Psoas muscle (tissue), 7 donors: ENCODE measurements at regions not wholly inside any gene's neighbourhood (a gene's known extent, or its start where the extent isn't known, plus 50 kb on each side); places are given as distances from the start of the nearest gene placed in this dataset.

Source experiments
- ATAC-seq, 4 donors: fragments of 200-7000 bp; cut with Tn5 transposase; one replicate each; pipeline ENCODE4 v1.9.1; 2020; ENCODE audit warnings: moderate library complexity in 3 of 4, mild to moderate bottlenecking in 2 of 4
- DNase-seq, 2 donors: peaks; one replicate each; pipeline ENCODE4 v3.0.0-alpha.2; 2020
- H3K27ac ChIP-seq: fragments of 200-600 bp; one replicate; pipeline ENCODE4 v1.8.0; 2022
- H3K27me3 ChIP-seq, 3 donors: fragments of 200-600 bp in 1 of 3; one replicate each; pipeline versions ENCODE4 v1.6.1 to v1.8.0; 2013 to 2022; ENCODE audit warnings: low read length in 2 of 3, mild to moderate bottlenecking in 2 of 3, moderate library complexity in 1 of 3; ENCODE audit not compliant: insufficient read depth in 3 of 3
- H3K36me3 ChIP-seq, 2 donors: fragments of 200-600 bp in 1 of 2; one replicate each; pipeline versions ENCODE4 v1.6.1 to v1.8.0; 2013 to 2022; ENCODE audit warnings: low read depth in 1 of 2, mild to moderate bottlenecking in 1 of 2, moderate library complexity in 1 of 2; ENCODE audit not compliant: insufficient read depth in 1 of 2
- H3K4me1 ChIP-seq: fragments of 200-600 bp; one replicate; pipeline ENCODE4 v1.8.0; 2022
- H3K4me3 ChIP-seq: fragments of 200-600 bp; one replicate; pipeline ENCODE4 v1.8.0; 2022; ENCODE audit warnings: mild to moderate bottlenecking
- H3K9me3 ChIP-seq: fragments of 200-600 bp; one replicate; pipeline ENCODE4 v1.8.0; 2022
- WGBS, 3 donors: extraction: QIAGEN DNeasy Blood & Tissue Kit; methylation state at CpG; one replicate each; pipeline versions ENCODE4 v1.1.6 to v1.1.7; 2013; 5-methylcytosine and 5-hydroxymethylcytosine counted together
- intact Hi-C, 2 donors: fragments of 100-400 bp; cut with DNase I; formaldehyde crosslinking; loops; one replicate each; pipeline versions ENCODE4 v1.11.0 to v1.14.2; 2022
- TF ChIP-seq, protein P1 (sequence below): fragments of 200-600 bp; IDR thresholded peaks from one replicate; pipeline ENCODE4 v1.8.0; 2022; ENCODE audit warnings: antibody characterized with exemption
- donor health status: healthy with polysubstance abuse.
- donor health status: DM: no; HTN: no; CAD: no; lungs with moderate emphysema.
- donor health status: Bipolar disorder and iron deficiency.
- donor health status: healthy.
- donor health status: DM: yes; HTN: yes; CAD: no.
- donor health status: DM: no; HTN: no; CAD: no.
- donor health status: DM: yes; HTN: yes; CAD: no.

DNA sequence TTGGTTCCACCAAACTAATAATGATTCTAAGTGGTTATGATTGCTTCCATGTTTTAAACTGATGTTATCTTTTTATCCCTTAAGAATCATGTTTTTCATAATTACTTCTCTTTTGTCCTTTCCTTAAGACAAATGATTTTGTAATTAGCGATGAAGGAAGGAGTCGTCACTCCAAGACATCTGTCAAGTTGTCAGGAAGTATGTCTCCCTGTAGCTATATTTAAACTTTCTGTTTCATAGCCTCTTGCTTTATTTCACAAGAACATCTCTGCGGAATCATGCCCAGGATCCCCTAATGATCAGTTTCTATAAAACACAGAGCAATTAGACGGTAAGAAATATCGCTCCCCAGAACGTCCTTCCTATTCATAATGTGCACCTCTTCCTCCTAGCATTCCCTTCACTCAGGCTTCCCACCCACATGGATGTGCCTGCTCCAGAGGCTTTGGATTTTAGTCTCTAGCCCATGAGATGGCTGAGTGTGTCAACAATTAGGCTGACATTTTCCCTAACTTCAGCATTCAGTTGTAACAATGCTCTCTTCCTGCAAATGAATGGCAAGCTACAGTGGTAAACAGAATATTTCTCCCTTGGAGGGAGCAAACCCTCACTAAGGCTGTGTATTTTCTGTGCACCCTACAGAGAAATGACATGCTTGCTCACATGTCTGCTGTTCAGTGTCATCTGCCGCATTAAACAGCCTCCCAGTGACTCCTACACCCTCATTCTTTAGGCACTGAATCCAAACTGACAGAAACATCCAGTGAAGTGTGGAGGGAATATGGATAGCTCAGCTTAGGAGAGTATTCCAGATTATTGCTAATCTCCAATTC lies 879.6 kb upstream of the CELF4 start:
- intact Hi-C loops = no loop called here
- no peak for ATAC-seq
- DNase-seq = no peak
- Histone ChIP-seq H3K27me3 (no peaks in the 10 kb centered on the region), H3K9me3 (no peaks in the 10 kb centered on the region), H3K27ac (no peak overlapping the region), H3K4me1 (no peaks in the 10 kb centered on the region), H3K36me3 (no peaks in the 10 kb centered on the region), H3K4me3 (no peak overlapping the region)
- 67 to 71% (median 70%) methylated on average over 7 of the region's 7 CpGs for WGBS, 3 donors
- TF ChIP-seq, protein P1, sequence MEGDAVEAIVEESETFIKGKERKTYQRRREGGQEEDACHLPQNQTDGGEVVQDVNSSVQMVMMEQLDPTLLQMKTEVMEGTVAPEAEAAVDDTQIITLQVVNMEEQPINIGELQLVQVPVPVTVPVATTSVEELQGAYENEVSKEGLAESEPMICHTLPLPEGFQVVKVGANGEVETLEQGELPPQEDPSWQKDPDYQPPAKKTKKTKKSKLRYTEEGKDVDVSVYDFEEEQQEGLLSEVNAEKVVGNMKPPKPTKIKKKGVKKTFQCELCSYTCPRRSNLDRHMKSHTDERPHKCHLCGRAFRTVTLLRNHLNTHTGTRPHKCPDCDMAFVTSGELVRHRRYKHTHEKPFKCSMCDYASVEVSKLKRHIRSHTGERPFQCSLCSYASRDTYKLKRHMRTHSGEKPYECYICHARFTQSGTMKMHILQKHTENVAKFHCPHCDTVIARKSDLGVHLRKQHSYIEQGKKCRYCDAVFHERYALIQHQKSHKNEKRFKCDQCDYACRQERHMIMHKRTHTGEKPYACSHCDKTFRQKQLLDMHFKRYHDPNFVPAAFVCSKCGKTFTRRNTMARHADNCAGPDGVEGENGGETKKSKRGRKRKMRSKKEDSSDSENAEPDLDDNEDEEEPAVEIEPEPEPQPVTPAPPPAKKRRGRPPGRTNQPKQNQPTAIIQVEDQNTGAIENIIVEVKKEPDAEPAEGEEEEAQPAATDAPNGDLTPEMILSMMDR = no peak

DNA sequence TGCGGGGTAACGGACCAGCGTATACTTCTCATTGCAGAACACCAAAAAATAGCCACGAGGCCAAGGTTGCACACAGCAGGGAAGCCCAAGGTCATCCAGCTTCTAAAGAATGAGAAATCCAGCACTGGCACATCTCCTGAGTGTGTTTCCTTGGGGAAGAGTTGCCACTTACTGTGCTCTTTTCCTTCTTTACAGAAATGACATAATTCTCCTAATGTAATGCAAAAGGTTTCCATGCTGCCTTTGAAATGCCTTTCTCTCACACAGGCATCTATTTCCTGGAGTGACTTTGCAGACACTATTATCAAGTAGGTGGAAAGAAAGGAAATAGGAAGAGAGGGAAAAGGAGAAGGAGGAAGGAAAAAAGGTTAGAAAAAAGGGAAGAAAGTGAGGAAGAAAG lies 862.1 kb upstream of the CELF4 start:
- intact Hi-C loops = no loop called here
- TF ChIP-seq, protein P1 = no peak
- H3K27me3 ChIP-seq = no peaks in the 10 kb centered on the region
- DNase-seq (no peak), ATAC-seq (no peak)
- H3K27ac ChIP-seq = no peak overlapping the region
- 53 to 80% (median 75%) methylated on average over 4 of the region's 4 CpGs for WGBS, 3 donors
- no peak overlapping the region for H3K4me3 ChIP-seq
- H3K36me3 ChIP-seq = no peaks in the 10 kb centered on the region
- no peaks in the 10 kb centered on the region for H3K9me3 ChIP-seq
- H3K4me1 ChIP-seq = no peaks in the 10 kb centered on the region

DNA sequence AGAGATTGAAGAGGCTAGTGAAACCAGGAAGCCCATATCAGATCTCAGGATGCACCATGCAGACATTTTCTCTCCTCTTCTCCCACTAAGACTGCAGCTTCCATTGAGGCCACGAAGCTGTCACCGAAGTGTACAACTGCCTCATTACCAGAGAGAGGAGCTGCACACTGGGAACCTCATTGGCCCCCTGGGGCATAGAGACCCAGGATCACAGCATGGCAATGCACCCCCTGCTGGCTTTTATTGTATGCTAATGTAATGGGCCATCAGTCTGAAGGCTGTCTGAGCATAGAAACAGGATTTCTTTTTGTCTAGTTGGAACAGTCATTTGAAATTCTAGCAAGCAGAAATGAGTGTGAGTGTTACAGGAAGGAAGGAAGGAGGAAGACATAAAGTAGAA lies 861.6 kb upstream of the CELF4 start:
- no peaks in the 10 kb centered on the region for H3K36me3 ChIP-seq
- no peaks in the 10 kb centered on the region for H3K4me1 ChIP-seq
- intact Hi-C loops = no loop called here
- TF ChIP-seq, protein P1 = no peak
- no peak overlapping the region for H3K27ac ChIP-seq
- no peaks in the 10 kb centered on the region for H3K9me3 ChIP-seq
- H3K4me3 ChIP-seq = no peak overlapping the region
- no peak for ATAC-seq
- DNase-seq = no peak
- no peaks in the 10 kb centered on the region for H3K27me3 ChIP-seq
- WGBS, 3 donors = 83 to 88% (median 87%) methylated on average over 2 of the region's 2 CpGs

DNA sequence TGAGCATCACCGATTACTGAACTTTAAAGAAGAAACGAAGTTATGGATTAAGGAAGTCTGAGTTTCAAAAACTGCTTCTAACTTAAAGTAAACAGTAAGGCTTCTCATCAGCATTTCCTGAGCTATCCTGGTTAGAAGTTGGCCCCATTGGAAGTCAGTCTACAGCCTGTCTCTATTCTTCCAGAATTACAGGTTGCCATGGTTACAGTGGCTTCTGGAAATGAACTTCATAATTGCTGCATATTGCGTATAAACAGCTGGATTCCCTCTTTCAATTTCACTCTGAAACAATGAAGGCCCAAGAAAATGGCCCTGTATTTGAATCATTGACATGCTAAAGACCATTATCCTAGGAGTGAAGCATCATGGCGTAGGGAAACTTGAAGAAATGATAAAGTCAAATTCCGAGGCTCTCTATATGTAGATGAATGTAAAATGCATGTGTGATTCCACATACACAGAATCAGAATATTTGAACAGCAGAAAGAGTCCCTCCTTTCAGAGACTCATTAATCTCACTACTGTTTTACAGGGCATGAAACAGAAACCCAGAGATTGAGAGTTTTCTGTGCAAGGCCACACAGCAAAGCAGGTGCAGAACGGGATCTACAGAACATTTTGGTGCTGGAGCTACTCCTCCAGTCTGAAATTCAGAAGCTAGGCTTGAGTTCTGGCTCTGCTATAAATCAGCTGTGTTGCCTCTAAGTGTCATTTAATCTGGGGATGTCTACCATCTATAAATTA lies 856.4 kb upstream of the CELF4 start:
- no peaks in the 10 kb centered on the region for H3K36me3 ChIP-seq
- no peaks in the 10 kb centered on the region for H3K9me3 ChIP-seq
- TF ChIP-seq, protein P1 = no peak
- WGBS, 3 donors = 76 to 82% (median 81%) methylated on average over 6 of the region's 6 CpGs
- no peaks in the 10 kb centered on the region for H3K27me3 ChIP-seq
- DNase-seq (no peak), ATAC-seq (no peak)
- no peak overlapping the region for H3K4me3 ChIP-seq
- intact Hi-C loops = no loop called here
- no peak overlapping the region for H3K27ac ChIP-seq
- H3K4me1 ChIP-seq = no peaks in the 10 kb centered on the region
